ENCODE measurements at regions not wholly inside any gene's neighbourhood (a gene's known extent, or its start where the extent isn't known, plus 50 kb on each side); places are given as distances from the start of the nearest gene placed in this dataset.

DNA sequence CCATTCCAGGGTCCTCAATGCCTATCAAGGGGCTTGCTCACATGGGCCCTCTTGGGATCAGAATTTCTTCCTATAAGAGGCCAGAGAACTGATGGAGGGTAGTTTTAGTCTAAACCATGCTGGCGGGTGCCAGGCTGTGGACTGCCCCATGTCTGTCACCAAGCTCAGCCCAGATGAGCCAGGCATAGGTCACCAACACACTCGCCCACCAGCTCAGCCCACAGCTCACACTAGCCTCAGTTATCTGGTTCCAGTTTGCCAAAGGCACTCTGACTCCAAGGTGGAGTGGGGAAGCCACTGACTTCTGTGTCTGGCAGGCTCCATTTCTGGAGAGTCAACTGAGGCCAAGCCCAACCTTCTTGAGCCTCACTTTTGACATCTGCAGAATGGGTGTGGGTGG lies 50.7 kb upstream of the INSYN1 start:
- no peak for DNase-seq

DNA sequence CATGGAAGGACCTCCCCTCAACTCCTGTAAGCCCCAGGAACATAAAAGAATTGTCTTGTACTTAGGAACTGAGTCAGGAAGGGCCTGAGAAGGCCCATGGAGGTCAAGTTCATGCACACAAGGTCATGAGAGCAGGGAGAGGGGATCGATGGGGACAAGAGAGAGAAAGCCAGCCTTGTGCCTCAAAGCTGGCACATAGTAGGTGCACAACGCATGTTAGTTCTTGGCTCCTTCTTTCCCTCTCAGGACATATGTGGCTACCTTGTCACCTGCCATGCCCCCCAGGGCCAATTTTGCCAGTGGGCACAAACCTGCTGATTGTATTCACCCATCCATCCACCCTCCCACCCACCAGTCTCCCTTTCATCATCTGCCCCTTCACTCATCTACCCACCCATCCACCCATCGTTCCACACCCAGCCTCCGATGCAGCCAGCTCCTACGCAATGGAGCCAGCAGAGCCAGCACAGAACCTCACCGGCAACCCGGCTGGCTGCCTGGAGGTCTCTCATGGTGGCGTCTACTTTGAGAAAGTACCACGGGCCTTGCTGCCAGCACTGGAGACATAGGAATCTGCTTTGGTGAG lies 52.4 kb upstream of the INSYN1 start:
- DNase-seq = no peak

DNA sequence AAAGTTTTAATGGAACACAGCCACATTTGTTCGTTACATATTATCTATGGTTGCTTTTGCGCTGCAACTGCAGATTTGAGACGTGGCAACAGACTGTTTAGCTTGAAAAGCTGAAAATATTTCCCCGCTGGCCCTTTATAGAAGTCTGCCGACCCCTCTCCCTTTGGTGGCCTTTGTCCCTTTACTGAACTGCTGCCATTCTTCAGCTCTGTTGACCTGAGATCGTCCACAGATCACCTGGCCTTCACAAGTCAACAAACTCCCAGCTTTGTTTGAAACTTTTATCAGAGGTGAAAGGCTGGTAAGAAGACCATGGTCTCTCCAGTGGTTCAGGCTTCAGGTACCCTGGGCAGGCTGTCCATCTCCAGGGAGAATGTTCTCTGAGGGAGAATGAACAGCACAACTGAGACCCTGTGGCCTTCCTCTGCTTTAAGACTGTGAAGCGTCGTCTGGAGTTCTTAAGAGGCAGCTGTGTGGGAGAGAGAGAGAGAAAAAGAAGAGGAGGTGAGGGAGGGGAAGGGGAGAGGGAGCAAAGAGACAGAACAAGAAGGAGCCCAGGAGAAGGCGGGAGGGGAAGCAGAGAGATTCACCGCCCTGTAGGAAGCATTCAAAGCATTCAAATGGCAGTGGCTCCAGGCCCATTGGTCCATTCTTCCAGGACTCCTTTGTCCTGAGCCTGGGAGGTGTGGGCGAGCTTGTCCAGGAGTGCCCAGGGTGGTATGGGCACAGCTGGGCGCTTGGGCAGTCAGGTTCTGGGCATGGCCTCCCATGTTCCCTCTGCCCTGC lies 53.7 kb upstream of the INSYN1 start:
- no peak for DNase-seq

DNA sequence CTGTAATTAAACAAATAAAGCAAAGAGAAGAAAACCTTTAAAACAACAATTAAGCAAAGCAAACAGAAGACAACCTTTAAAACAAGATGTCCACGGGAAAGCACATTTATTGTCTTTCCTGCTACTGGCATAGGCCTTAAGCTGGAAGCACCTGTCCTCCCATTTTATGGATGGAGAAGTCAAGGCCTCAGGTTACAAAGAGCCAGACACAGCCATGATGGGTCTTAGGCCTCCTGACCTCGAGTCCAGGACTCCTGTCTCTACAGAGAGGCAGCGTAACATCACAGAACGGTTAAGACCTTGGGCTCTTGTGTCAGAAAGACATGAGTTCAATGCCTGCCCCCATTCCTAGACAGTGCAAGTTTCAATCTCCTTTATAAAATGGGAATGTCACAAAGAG lies 54.7 kb upstream of the INSYN1 start:
- no peak for DNase-seq

DNA sequence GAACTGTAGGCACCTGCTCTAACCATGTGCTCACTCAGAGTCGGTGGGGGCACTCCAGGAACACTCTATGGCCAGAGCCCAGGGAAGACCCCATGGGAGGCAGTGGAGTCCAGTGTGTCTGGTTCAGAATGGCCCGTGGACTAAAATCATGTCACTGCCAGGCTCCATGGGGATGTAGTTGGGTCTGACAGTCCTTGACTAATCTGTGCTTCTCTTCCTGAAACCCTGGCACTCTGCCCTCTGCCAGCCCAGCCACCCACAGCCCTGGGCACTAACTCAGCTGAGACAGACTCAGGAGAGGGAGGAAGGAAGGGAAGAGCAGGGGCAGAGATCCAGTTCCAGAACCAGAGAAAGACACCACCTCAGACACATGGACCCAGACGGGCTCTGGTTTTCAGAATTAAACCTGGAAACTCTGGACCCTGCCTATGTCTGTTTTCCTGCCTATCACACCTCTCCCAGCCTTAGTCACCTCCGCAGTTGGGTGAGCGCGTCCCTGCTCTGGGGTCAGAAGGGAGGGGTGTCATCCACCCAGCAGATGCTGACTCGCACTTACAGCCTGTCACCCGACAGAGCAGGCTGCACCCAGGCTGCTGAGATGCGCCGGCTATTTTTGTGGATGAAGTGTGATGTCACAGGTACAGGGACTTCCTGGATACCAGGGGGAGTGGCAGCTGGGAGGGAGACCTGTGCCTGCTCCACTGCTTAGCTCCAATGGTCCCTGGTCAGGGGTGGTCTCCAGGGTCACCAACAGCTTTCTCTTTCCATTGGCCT lies 56.8 kb upstream of the INSYN1 start:
- DNase-seq = no peak

DNA sequence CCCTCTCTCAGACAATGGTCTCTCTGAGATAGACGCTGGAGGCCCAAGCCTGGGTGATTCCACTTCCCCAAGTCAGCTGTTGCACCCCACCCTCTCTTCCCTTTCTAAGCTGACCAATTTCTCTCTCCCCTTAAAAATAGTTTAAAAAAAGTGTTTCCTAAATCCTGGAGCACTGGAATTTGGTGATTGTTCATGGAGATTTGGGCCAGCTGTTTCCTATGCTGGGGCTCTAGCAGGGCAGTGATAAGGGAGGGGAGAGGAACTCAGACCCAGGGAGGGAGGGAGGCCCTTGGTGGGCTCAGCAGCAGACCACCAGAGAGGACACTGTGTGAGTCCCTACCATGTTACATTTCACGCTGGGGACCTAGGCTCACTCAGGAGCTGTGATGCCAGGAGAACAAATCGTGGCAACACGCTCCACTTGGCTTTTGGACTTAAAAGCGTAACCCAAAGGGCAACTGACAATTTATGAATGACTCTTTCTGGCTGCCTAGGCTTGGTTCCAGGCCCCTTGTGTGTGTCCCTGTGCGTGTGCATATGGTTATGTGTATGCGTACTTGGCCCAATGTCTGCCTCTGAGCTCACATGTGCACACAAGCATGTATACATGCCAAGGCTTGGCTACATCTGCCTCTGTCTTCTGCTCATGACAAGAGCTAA lies 59.8 kb upstream of the INSYN1 start:
- DNase-seq = no peak

DNA sequence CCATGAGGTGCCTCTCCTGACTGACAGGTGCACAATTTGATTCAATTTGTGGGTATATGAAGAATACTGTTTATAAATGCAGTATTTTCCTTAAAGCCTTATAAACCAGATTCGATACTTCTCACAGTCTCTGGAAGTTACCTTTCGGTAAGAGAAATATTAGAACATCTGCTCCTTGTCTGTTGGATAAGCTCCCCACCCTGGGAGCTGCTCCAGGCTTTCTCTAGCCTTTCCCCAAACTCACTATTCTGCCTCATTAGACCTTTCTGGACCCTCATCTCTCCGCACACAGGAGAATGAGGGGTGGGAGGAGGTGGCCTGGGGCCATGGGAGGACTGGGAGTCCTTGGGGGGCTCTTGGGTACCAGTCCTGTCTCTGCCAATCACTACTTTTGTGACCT lies 59.8 kb upstream of the TBC1D21 start:
- DNase-seq = no peak

DNA sequence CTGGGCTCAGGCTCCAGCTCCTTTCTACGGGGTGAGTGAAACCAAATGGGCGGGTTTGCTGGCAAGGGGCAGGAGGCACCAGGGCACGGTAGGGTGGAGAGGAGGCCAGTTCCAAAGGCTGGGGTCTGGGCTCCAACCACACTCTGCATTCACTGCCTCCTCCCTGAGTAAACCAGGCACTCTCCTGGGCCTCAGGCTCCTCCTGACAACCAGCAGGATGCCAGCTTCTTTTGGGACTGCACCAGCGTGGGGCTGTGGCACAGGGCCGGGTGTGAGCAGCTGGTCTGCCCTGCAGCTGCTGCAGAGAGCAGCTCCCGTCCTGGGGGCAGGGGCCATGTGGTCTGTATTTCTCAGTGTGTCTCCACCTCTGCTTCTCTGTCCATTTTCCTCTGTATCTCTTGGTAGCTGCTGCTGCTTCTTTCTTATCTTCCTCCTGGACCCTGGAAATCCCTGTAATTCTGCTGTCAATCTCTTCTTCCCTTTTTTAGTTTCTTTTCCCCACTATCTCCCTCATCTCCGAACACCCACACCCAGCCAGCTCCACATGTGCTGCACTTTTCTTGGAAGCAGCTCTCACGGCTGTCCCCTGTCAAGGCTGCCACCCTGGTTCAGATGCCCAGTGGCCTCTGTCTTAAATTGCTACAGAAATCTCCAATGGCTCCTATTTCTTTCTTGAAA lies 54.9 kb upstream of the TBC1D21 start:
- DNase-seq = no peak

DNA sequence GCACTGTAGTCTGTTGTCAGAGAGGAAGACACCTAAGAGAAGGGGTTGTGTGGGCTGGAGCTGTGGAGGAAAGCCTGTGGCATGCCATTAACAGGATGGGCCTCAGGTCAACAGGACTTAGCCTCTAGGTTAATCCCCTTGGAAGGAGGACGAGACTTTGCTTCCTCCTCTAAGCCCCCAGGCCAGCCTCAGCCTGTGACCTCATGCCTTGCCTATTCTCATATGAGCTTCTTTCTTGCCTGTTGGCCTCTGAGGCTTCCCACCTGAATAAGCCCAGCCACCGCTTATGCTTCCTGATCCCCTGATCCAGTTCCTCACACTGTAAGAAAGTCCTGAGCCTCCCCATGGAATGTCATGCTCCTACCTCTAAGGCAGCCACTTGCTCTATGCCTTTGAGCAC lies 52.2 kb upstream of the TBC1D21 start:
- DNase-seq = no peak

DNA sequence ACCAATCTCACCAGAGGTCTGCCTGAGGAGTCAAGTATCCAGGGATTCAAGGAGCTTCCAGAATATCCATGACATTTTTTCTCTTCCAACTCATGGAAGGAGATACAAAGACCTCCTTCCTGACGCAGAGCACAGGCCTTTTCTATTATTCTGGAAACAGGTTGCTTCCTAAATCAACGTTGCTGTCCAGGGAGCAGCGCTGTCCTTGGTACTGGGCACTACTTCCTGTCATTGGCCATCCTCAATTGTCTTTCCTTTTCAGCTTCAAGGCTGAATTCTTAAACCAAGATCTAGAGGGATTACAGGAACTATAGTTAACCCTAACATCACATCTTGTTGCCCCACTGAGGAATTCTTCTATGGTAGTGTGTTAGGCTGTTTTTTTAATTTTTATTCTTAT lies 50.4 kb upstream of the TBC1D21 start:
- DNase-seq = peak; percentile 25

Measured in hematopoietic multipotent progenitor cell treated with erythropoietin and hydrocortisone succinate and interleukin-3 and kit ligand, for 6 days (in vitro differentiated cells).